Skin epidermis (tissue), 12 donors: ENCODE measurements at regions not wholly inside any gene's neighbourhood (a gene's known extent, or its start where the extent isn't known, plus 50 kb on each side); places are given as distances from the start of the nearest gene placed in this dataset.
"Not testable (repeated sequence)": the region's sequence is repeated elsewhere in the genome, so short reads cannot be mapped to it uniquely, and the experiment has no call there.

ENCODE experiments used
- H3K27ac ChIP-seq, 21 experiments: fragments of 200-600 bp; sonication (generic) in 11 of 21; one replicate each; pipeline ENCODE4 v1.5.0; 2020; ENCODE audit warnings: mild to moderate bottlenecking in 3 of 21, inconsistent platforms in 2 of 21, moderate library complexity in 2 of 21
- H3K4me3 ChIP-seq, 7 experiments: fragments of 200-600 bp; sonication (generic) in 2 of 7; one replicate each; pipeline ENCODE4 v1.5.0; 2020; ENCODE audit warnings: inconsistent platforms in 2 of 7, mild to moderate bottlenecking in 2 of 7, moderate library complexity in 1 of 7

DNA sequence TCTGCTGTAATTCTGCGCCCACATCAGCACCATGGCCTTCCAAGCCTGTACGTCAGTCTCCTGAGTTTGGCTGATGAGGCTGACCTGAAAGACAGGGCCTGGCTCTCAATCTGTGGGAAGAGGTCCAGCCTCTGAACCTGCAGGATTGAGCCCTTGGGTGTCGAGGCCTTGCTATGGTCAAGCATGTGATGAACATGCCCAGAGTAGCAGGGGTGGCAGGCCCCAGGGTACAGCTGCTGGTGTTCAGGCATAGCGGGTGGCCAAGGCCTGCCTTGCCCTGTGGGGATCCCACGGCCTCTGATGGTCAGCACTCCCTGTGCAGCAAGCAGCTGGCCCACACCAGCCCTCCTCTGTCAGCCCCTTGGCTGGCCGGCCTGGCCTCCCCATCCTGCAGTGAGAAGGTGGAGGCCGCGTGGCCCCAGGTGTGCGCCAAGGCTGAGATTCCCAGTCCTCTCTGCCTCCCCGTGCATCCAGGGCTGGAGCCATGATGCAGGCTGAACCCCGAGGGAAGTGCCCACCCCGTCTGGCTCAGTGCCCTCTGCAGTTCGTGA lies 298.4 kb downstream of the NDUFA10 start:
- Histone ChIP-seq H3K4me3 (no peak overlapping the region), H3K27ac (no peak overlapping the region)

DNA sequence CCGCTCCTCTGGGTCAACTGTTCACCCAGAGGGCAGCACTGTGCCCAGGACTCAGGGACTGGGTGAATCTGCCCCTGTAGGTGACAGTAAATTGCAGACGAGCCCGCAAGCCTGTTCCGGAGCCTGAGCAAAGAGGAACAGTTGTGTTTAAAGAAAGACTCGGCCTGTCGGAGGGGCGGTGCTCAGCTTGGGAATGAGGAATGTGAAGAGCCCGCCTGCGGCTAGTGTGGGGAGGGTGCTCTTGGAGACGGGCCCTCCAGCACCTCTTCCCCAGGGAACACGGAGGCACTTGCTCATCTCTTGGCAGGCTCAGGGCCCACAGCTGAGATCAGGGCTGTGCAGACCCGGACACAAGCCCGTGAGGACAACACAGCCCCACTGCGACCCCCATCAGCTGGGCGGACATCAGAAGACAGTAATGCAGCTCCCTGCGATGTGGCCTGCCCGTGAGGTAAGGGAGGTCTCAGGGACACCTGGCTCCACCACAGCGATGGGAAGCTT lies 299.0 kb downstream of the NDUFA10 start:
- H3K4me3 ChIP-seq = no peak overlapping the region

DNA sequence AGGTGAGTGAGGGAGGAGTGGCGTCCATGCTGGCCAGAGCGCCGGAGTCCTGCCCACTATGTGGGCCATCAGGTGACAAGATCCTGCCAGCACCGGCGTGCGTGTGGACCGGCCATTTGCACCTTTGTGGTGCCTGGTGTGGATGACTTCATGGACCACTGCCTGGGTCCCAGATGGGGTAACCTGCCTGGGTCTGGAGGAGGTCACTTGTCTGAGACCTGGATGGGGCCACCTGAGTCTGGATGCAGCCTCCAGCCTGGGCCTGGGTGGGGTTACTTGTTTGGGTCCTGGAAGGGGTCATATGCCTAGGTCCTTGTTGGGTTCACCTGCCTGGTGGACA lies 299.6 kb downstream of the NDUFA10 start:
- Histone ChIP-seq H3K4me3 (no peak overlapping the region), H3K27ac (peak overlapping the region in 4 of 21 experiments; percentile 8 to 54 (median 27))

More for the DNA sequence above, 299.0 kb downstream of the NDUFA10 start:
- H3K27ac ChIP-seq = peak overlapping the region in 2 of 21 experiments; percentile 8 to 54

DNA sequence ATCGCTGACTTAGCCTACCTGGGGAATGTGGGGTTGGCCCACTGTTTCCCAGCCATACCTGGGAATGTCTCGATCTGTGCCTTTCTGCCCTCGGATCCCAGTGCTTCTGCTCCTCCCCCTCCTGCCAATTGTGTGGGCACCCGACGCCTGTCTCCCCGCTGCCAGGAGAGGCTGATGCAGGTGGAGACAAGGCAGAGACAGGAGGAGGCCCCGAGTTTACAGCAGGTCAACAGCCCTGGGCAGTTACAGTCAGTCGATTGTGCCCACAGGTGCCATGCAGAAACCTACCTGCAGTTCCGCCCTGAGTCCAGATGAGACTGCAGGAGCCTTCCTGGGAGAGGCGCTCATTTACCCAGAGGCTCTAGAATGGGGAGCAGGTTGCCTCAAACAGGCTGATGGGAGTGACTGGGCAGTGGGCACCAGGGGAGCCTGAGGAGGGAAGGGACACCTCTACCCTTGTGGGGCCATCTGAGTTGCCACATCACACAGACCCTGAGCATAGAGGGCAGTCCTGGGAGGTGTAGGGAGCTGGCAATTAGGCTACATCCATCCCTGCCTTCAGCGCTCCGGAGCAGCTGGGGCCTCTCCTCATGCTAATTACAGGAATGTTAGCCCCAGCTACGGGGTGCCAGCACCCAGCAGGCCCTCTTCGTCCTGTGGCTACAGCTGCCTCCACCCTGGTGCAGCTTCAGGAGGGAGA lies 300.1 kb downstream of the NDUFA10 start:
- Histone ChIP-seq H3K27ac (peak overlapping the region in 3 of 21 experiments; percentile 20 to 54 (median 34)), H3K4me3 (no peak overlapping the region)

DNA sequence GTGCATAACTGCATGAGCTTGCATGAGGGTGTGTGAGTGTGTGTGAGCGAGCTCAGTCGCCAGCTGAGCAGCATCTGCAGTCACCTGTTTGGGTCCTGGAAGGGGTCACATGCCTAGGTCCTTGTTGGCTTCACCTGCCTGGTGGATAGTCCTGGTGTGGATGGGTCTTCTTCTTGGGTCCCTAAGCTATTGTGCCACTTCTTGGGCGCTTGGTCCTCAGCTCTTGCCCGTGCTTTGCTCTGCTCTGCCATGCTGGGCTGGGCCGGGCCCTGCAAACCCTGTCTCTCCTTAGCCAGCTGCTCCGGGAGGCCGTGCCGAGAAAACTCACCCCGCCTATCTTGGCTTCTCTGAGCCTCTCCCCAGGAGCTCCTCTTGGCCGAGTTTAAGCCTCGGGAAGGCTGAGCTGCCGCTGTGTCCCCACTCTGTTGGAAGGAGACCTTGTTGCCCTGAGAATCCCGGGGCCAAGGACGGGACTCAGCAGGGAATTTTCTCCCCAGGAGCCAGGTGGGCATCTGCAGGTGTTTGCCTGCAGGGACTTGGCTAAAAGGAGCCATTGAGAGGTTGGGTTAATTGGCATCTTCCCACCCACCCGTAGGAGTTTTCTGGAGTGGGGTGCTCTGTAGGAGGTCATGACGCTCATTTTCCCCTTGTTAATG lies 300.8 kb downstream of the NDUFA10 start:
- H3K4me3 ChIP-seq = no peak overlapping the region

DNA sequence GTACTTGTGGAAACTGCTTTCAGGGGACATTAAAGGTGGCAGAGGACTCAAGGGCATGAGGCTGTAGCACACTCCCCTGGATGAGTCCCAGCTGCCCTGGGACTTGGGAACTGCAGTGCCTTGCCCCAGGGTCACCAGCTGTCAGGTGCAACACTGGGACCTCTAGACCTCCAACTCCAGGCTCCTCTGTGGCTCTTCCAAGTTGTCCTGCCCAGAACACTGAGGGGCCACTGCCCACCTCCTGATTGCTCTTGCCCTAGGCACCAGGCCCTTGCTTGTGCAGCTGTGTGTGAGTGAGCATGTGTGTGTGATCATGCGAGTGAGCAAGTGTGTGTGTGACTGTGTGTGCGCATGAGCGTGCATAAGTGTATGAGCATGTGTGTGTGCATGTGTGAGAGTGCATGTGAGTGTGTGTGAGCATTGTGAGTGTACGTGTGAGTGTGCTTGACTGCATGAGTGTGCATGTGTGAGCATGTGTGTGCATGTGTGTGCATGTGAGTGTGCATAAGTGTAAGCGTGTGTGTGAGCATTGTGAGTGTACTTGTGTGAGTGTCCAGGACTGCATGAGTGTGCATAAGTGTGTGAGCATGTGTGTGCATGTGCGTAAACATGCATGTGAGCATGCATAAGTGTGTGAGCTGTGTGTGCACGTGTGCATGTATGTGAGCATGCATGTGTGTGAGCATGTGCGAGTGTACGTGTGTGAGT lies 301.5 kb downstream of the NDUFA10 start:
- Histone ChIP-seq H3K4me3 (no peak overlapping the region), H3K27ac (peak overlapping the region in 1 of 21 experiments; percentile 22)

More for the DNA sequence above, 300.8 kb downstream of the NDUFA10 start:
- peak overlapping the region in 1 of 21 experiments; percentile 22 for H3K27ac ChIP-seq

DNA sequence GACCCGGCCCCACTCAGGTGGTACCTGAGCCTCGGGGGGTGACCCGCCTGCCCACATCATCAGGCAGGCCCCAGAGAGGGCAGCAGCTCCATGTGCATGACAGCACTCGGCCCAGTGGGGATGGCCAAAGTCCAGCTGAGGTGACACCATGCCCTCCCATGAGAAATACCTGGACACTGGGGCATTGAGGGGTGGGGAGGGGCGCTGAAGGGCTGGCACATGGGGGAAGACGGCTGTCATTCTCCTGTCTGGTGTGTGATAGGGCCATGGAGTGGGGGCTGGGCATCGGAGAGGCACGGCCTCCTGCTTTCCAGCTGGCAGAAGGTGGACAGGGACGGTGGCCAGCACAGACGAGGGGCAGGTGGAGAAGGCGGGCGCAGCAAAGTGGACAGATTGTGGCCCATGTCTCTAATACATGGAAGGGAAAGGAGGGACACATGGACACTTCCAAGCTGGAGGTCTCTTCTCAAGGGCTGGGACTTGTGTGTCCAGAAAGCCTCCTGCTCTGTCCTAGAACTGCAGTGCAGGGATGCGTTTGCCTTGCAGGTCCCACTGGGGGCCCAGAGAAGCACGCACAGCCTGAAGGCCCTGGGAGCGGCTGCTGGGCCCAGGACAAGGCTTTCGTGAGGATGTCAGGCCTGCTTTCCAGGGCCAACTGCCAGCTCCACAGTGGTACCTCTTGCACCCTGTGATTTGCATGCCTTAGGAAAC lies 302.2 kb downstream of the NDUFA10 start:
- Histone ChIP-seq H3K4me3 (no peak overlapping the region), H3K27ac (no peak overlapping the region)

DNA sequence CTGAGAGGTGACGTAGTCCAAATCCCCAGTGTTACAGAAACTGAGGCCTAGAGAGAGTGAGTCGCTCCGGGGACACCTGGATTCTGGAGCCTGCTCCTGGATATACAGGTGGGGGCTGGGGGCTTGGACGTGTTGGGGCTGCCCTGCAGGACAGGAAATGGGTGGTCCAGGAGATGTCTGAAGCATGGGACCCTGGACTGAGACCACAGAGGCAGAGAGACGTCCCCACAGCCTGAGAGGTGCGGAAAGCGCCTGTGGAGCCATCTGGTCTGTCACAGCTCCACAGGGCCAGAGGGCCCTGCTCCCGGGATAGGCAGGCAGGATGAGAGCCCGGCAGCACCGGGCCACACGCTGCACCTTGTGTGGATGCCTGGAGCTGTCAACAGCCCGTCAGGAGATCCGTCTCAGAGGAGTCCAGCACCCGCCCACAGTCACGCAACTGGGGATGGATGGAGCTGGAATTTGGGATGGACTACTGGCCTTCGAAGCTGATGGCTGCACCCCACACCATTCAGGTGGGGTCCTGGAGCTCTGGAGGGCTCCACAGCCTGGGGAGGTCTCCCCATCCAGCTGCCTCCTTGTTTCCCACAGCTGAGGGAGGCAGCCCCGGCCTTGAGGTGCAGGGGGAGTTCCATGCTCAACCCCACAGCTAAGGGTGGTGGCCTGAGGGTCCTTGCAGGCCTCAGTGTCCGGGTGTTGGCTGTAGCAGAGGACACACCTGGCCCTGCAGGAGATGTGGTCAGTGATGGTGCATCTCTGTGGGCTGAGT lies 303.0 kb downstream of the NDUFA10 start:
- H3K4me3 ChIP-seq = no peak overlapping the region
- no peak overlapping the region for H3K27ac ChIP-seq

DNA sequence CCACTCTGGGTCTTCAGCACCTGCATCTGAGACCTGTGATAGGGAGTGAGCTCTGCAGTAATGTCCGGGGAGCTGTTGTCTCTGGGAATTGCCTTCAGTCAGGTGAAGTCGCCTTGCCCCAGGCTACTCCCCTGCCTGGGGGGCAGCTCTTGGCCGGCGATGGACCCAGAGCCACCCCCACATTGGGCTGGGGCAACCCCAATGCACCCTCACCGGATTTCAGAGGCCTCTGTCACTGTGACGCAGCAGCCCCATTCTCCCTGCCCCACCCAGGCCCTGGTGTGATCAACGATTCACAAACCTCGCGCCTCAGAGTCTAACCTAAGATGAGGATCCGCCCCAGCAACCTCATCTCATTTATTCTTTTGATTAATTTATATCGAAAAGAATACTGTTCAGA lies 303.6 kb downstream of the NDUFA10 start:
- Histone ChIP-seq H3K27ac (no peak overlapping the region), H3K4me3 (no peak overlapping the region)

DNA sequence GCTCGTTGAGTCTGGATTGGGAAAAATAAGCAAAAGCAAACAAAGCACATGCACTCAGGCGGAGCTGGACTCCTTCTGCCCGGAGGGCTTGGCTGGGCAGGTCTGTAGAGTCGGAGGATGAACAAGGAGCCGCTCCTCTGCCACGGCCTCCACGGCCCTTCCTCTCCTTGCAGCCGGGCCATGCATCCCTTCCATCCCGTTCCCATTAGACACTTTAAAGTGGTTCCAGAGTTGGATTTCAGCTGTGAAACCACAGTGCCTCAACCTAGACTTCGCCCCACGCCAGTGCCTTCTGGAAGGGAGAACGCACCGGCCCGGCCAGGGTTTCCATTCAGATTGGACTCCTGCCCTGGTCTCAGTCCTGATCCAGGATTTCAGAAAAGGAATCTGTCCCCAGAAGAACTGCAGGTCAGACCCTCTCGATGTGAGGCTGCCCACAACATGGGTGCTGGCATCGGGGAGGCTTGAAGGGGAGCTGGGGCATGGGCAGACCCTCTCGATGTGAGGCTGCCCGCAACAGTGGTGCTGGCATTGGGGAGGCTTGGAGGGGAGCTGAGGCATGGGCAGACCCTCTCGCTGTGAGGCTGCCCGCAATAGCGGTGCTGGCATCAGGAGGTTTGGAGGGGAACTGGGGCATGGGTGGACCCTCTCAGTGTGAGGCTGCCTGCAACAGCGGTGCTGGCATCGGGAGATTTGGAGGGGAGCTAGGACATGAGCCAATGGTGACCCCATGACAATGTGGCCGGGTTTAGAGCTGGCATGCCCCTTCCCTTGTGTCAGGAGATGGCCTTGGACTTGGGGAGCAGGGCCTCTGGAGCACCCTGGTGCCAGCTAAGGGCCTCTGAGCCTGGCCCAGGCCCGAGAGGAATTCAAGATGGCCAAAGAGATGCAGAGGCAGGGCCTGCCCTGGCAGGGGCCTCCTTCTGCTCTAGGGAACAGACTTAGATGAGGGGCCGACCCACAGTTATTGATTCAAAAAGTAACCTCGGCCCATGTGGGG lies 304.5 kb downstream of the NDUFA10 start:
- no peak overlapping the region for H3K27ac ChIP-seq
- H3K4me3 ChIP-seq = no peak overlapping the region

DNA sequence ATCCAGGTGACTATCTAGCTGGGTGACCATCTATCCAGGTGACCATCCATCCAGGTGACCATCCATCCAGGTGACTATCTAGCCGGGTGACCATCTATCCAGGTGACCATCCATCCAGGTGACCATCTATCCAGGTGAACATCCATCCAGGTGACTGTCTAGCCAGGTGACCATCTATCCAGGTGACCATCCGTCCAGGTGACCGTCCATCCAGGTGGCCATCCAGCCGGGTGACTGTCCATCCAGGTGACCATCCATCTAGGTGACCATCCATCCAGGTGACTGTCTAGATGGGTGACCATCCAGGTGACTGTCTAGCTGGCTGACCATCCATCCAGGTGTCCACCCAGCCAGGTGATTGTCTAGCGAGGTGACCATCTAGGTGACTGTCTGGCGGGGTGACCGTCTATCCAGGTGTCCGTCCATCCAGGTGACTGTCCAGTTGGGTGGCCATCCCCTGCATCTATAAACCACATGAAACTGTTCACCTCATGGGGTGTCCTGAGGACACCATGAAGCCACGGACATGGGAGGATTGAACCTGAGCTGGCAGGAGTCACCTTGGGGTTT lies 305.3 kb downstream of the NDUFA10 start:
- no peak overlapping the region for H3K4me3 ChIP-seq
- no peak overlapping the region for H3K27ac ChIP-seq

DNA sequence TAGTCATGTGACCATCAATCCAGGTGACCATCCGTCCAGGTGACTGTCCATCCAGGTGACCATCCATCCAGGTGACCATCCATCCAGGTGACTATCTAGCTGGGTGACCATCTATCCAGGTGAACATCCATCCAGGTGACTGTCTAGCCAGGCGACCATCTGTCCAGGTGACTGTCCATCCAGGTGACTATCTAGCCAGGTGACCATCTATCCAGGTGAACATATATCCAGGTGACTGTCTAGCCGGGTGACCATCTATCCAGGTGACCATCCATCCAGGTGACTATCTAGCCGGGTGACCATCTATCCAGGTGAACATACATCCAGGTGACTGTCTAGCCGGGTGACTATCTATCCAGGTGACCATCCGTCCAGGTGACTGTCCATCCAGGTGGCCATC lies 306.2 kb downstream of the NDUFA10 start:
- not testable (repeated sequence) for H3K27ac ChIP-seq, H3K4me3 ChIP-seq

DNA sequence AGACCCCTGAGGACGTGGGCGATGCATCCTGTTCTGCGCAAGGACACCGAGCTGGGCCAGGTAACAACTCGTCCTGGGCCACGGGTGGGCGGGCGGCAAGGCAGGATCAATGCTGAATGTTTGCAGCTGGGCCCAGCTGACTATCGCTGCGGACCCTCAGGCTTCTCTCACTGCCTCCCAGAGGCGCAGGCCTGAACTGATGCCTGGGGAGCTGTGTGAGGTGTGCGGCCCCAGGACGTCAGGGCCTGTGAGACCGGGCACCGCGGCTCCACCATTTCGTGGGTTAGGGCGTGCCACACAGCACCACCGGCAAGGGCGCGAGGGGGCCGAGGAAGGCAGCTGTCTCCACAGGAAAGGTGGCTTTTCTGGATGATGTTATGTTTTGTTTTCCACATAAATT lies 307.4 kb downstream of the NDUFA10 start:
- H3K4me3 ChIP-seq = no peak overlapping the region
- H3K27ac ChIP-seq = peak overlapping the region in 1 of 21 experiments; percentile 60

DNA sequence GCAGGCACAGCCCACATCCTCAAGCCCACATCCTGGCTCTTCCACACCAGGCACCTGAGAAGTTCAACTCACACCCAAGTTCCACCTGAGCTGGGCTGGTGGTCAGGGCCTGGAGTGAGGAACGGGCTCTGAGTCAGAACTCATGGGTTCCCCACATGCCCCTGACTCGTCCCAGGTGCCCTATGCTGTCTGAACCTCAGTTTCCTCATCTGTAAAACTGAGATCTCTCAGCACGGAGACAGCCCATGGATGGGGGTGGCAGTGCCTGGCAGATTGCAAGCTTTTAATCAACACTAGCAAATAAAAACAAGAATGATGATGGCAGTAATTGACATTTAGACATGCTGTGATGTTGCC lies 307.8 kb downstream of the NDUFA10 start:
- H3K4me3 ChIP-seq = no peak overlapping the region
- peak overlapping the region in 2 of 21 experiments; percentile 22 to 60 for H3K27ac ChIP-seq

DNA sequence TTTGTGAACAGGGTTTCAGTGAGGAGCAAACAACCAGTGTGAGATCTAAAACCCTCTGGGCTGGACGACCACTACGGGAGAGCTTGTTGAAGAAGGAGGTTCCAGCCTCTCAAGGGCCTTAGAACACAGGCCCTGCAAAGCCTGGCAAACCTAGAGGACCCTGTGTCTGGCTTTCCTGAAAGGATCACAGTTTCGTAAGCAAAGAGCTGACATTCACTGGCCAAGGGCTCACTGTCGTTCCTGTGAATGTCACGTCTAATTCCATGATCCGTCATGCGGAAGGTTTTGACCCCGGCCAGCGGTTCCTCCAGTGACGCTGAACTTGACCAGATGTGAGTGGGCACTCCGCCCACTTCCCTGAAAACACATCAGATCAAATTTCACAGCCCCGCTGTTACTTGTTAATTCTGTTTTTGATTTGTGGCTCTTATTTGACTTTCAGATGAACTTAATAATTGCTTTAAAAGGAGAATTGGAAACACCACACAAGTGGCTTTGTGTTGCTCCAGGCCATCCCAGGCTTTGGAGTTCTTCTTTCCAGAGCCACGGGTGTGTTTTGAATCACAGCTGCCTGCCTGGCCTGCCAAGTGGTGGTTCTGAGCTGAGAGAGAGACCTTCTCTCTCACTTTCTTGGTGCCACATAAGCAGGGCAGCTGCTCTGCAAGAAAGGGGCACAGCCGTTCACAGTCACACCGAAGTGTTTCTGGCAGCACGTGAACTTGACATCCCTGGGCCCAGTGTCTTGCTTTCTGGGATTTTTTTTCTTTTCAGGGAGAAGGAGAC lies 308.4 kb downstream of the NDUFA10 start:
- Histone ChIP-seq H3K27ac (peak overlapping the region in 2 of 21 experiments; percentile 57 to 60), H3K4me3 (no peak overlapping the region)

DNA sequence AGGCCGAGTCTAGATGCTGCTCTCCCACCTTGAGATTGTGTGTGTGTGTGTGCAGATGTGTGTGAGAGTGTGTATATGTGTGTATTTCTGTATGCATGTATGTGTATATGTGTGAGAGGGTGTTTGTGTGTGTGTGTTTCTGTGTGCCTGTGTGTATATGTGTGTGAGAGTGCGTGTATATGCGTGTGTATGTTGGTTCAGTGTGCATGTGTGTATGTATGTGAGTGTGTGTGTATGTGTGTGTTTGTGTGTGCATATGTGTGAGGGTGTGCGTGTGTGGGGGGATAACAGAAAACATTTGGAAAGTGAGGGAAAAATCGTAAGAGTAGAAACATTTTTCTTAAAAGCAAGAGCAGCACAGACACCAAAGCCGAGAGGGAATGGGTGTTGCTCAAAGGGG lies 309.1 kb downstream of the NDUFA10 start:
- no peak overlapping the region for H3K4me3 ChIP-seq
- peak overlapping the region in 1 of 21 experiments; percentile 57 for H3K27ac ChIP-seq

DNA sequence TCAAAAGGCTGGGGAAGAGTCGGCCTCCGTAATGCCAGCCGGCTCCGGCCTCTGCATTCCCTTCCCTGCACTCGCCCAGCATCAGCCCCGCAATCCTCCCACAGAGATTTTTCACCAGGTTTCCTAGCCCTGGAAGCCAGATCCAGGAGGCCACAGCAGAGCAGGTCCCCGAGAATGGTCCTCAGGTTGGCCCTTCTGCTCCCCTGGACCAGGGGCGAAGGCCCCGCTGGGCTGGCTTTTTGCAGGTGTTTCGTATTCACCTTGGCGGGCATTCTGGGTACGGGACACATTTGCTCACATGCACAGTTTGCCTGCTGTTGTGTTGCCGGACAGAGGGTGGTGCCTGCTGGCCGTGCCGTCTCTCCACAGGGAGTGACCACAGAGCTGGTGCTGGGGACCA lies 309.5 kb downstream of the NDUFA10 start:
- Histone ChIP-seq H3K4me3 (no peak overlapping the region), H3K27ac (no peak overlapping the region)
